ENCODE measurements at regions not wholly inside any gene's neighbourhood (a gene's known extent, or its start where the extent isn't known, plus 50 kb on each side); places are given as distances from the start of the nearest gene placed in this dataset.

- H4K20me1 ChIP-seq (ENCODE audit: control insufficient read depth, insufficient read depth, low read depth, low read length), result no peaks in the 10 kb centered on the region
- H3K27ac ChIP-seq (ENCODE audit: low read depth, low read length), result no peak overlapping the region
- no peak overlapping the region for H3K4me2 ChIP-seq (ENCODE audit: low read length)
- H3K36me3 ChIP-seq (ENCODE audit: control insufficient read depth, low read length), result no peaks in the 10 kb centered on the region
- H3K79me2 ChIP-seq (ENCODE audit: control insufficient read depth, low read length), result no peaks in the 10 kb centered on the region
- no peaks in the 10 kb centered on the region for H3F3A ChIP-seq (ENCODE audit: control insufficient read depth, insufficient read depth)
- H3K9me2 ChIP-seq (replicated peaks; ENCODE audit: control insufficient read depth, low read length), result no peaks in the 10 kb centered on the region
- H3K4me1 ChIP-seq (ENCODE audit: control insufficient read depth, low read length), result no peaks in the 10 kb centered on the region
- no peaks in the 10 kb centered on the region for H3K9me3 ChIP-seq (ENCODE audit: control insufficient read depth, insufficient read depth, low read length)
- H3K4me3 ChIP-seq (ENCODE audit: low read length), result no peak overlapping the region
- H3K27me3 ChIP-seq (ENCODE audit: control insufficient read depth, low read length), result peaks cover 7% of the 10 kb centered on the region; the same call in 1 of the 2 replicates
- no peak for TF ChIP-seq EZH2phosphoT487 (IDR thresholded peaks at IDR 0.05; ENCODE audit: borderline replicate concordance, low read length)
These were observed 150.8 kb upstream of the ETV3 start for GRCh38 chr1:157288996-157289395.

GRCh38 chr1:157288492-157288891 lies 150.3 kb upstream of the ETV3 start:
- H3K36me3 ChIP-seq (ENCODE audit: control insufficient read depth, low read length), result no peaks in the 10 kb centered on the region
- TF ChIP-seq CTCF (IDR thresholded peaks at IDR 0.05; ENCODE audit: low read depth, low read length, poor library complexity, severe bottlenecking), result no peak
- no peak for TF ChIP-seq EZH2phosphoT487 (IDR thresholded peaks at IDR 0.05; ENCODE audit: borderline replicate concordance, low read length)
- no peaks in the 10 kb centered on the region for H3K79me2 ChIP-seq (ENCODE audit: control insufficient read depth, low read length)
- H3K9me3 ChIP-seq (ENCODE audit: control insufficient read depth, insufficient read depth, low read length), result no peaks in the 10 kb centered on the region
- no peak overlapping the region for H3K4me2 ChIP-seq (ENCODE audit: low read length)
- H3K4me3 ChIP-seq (ENCODE audit: low read length), result no peak overlapping the region
- no peak overlapping the region for H3K27ac ChIP-seq (ENCODE audit: low read depth, low read length)
- no peaks in the 10 kb centered on the region for H3F3A ChIP-seq (ENCODE audit: control insufficient read depth, insufficient read depth)
- no peaks in the 10 kb centered on the region for H4K20me1 ChIP-seq (ENCODE audit: control insufficient read depth, insufficient read depth, low read depth, low read length)
- no peaks in the 10 kb centered on the region for H3K4me1 ChIP-seq (ENCODE audit: control insufficient read depth, low read length)
- H3K27me3 ChIP-seq (ENCODE audit: control insufficient read depth, low read length), result peaks cover 7% of the 10 kb centered on the region; the same call in 1 of the 2 replicates
- no peaks in the 10 kb centered on the region for H3K9me2 ChIP-seq (replicated peaks; ENCODE audit: control insufficient read depth, low read length)

GRCh38 chr1:157288006-157288405 lies 149.8 kb upstream of the ETV3 start:
- Histone ChIP-seq H3K4me1 (ENCODE audit: control insufficient read depth, low read length) (no peaks in the 10 kb centered on the region), H3K27me3 (ENCODE audit: control insufficient read depth, low read length) (peaks cover 7% of the 10 kb centered on the region; the same call in 1 of the 2 replicates), H3K4me3 (ENCODE audit: low read length) (no peak overlapping the region), H3K4me2 (ENCODE audit: low read length) (no peak overlapping the region), H3K27ac (ENCODE audit: low read depth, low read length) (no peak overlapping the region), H4K20me1 (ENCODE audit: control insufficient read depth, insufficient read depth, low read depth, low read length) (no peaks in the 10 kb centered on the region), H3K9me2 (replicated peaks; ENCODE audit: control insufficient read depth, low read length) (no peaks in the 10 kb centered on the region), H3K79me2 (ENCODE audit: control insufficient read depth, low read length) (no peaks in the 10 kb centered on the region), H3K36me3 (ENCODE audit: control insufficient read depth, low read length) (no peaks in the 10 kb centered on the region), H3K9me3 (ENCODE audit: control insufficient read depth, insufficient read depth, low read length) (no peaks in the 10 kb centered on the region), H3F3A (ENCODE audit: control insufficient read depth, insufficient read depth) (no peaks in the 10 kb centered on the region)
- TF ChIP-seq EZH2phosphoT487 (IDR thresholded peaks at IDR 0.05; ENCODE audit: borderline replicate concordance, low read length) (no peak), CTCF (IDR thresholded peaks at IDR 0.05; ENCODE audit: low read depth, low read length, poor library complexity, severe bottlenecking) (no peak)

- Histone ChIP-seq H3K79me2 (ENCODE audit: control insufficient read depth, low read length) (no peaks in the 10 kb centered on the region), H4K20me1 (ENCODE audit: control insufficient read depth, insufficient read depth, low read depth, low read length) (no peaks in the 10 kb centered on the region), H3K4me2 (ENCODE audit: low read length) (no peak overlapping the region), H3K27me3 (ENCODE audit: control insufficient read depth, low read length) (peaks cover 10% of the 10 kb centered on the region; the same call in 1 of the 2 replicates), H3K36me3 (ENCODE audit: control insufficient read depth, low read length) (no peaks in the 10 kb centered on the region), H3K9me2 (replicated peaks; ENCODE audit: control insufficient read depth, low read length) (no peaks in the 10 kb centered on the region), H3F3A (ENCODE audit: control insufficient read depth, insufficient read depth) (no peaks in the 10 kb centered on the region), H3K4me1 (ENCODE audit: control insufficient read depth, low read length) (no peaks in the 10 kb centered on the region), H3K9me3 (ENCODE audit: control insufficient read depth, insufficient read depth, low read length) (no peaks in the 10 kb centered on the region), H3K27ac (ENCODE audit: low read depth, low read length) (no peak overlapping the region), H3K4me3 (ENCODE audit: low read length) (no peak overlapping the region)
- TF ChIP-seq EZH2phosphoT487 (IDR thresholded peaks at IDR 0.05; ENCODE audit: borderline replicate concordance, low read length) (no peak), CTCF (IDR thresholded peaks at IDR 0.05; ENCODE audit: low read depth, low read length, poor library complexity, severe bottlenecking) (no peak)
These were observed 149.3 kb upstream of the ETV3 start for GRCh38 chr1:157287462-157287861.
